NT2/D1 (cell line): ENCODE measurements at regions not wholly inside any gene's neighbourhood (a gene's known extent, or its start where the extent isn't known, plus 50 kb on each side); places are given as distances from the start of the nearest gene placed in this dataset.

Experiments used
- DNase-seq: peaks from one replicate; pipeline ENCODE4 v3.0.0-alpha.2; 2011; ENCODE audit warnings: low read depth, low spot score
- H3K27me3 ChIP-seq: 2 replicates; pipeline ENCODE4 v1.6.0; 2011; ENCODE audit warnings: mild to moderate bottlenecking; ENCODE audit not compliant: insufficient read length, insufficient read depth
- H3K36me3 ChIP-seq: 2 replicates; pipeline ENCODE4 v1.6.1; 2011; ENCODE audit warnings: mild to moderate bottlenecking, low read length, mixed read lengths; ENCODE audit not compliant: insufficient read depth, insufficient read length
- H3K4me1 ChIP-seq: 2 replicates; pipeline ENCODE4 v1.5.1; 2011; ENCODE audit not compliant: insufficient read depth, insufficient read length
- H3K4me3 ChIP-seq: 2 replicates; pipeline ENCODE4 v1.5.1; 2011; ENCODE audit warnings: low read depth; ENCODE audit not compliant: insufficient read length
- H3K9ac ChIP-seq: 2 replicates; pipeline ENCODE4 v1.6.0; 2011; ENCODE audit warnings: low read depth; ENCODE audit not compliant: insufficient read length
- H3K9me3 ChIP-seq: 2 replicates; pipeline ENCODE4 v1.5.1; 2011; ENCODE audit warnings: mild to moderate bottlenecking, low read length; ENCODE audit not compliant: insufficient read depth
- SUZ12 ChIP-seq: IDR thresholded peaks from 2 replicates; pipeline ENCODE4 v1.6.1; 2011; ENCODE audit not compliant: insufficient read length, insufficient read depth; ENCODE audit errors: extremely low read depth
- YY1 ChIP-seq: IDR thresholded peaks from 2 replicates; pipeline ENCODE4 v1.6.1; 2011; ENCODE audit not compliant: insufficient read length, insufficient read depth
- ZNF274 ChIP-seq: IDR thresholded peaks from 2 replicates; pipeline ENCODE4 v1.6.1; 2011; ENCODE audit warnings: mild to moderate bottlenecking, low read depth, low read length

- Histone ChIP-seq H3K27me3 (no peaks in the 10 kb centered on the region), H3K9me3 (0 out of 2 replicates have a peak, but pooled peaks cover 13% of the 10 kb centered on the region), H3K4me3 (no peak overlapping the region), H3K36me3 (no peaks in the 10 kb centered on the region), H3K9ac (no peak overlapping the region), H3K4me1 (no peaks in the 10 kb centered on the region)
- DNase-seq: no peak
- TF ChIP-seq ZNF274: no peak
- no peak for TF ChIP-seq SUZ12
- no peak for TF ChIP-seq YY1
These were observed 71.5 kb upstream of the MPHOSPH6 start for GRCh38 chr16:82241469-82242052.

- DNase-seq: no peak
- Histone ChIP-seq H3K4me1 (no peaks in the 10 kb centered on the region), H3K27me3 (no peaks in the 10 kb centered on the region), H3K9ac (no peak overlapping the region), H3K9me3 (0 out of 2 replicates have a peak, but pooled peaks cover 13% of the 10 kb centered on the region), H3K36me3 (no peaks in the 10 kb centered on the region), H3K4me3 (no peak overlapping the region)
- TF ChIP-seq SUZ12 (no peak), YY1 (no peak)
These were observed 70.1 kb upstream of the MPHOSPH6 start for GRCh38 chr16:82240111-82240510.

GRCh38 chr16:82236875-82237274, 66.9 kb upstream of the MPHOSPH6 start:
- DNase-seq: no peak
- no peaks in the 10 kb centered on the region for H3K9me3 ChIP-seq
- H3K4me3 ChIP-seq: no peak overlapping the region
- no peaks in the 10 kb centered on the region for H3K27me3 ChIP-seq
- H3K36me3 ChIP-seq: no peaks in the 10 kb centered on the region
- TF ChIP-seq SUZ12 (no peak), YY1 (no peak), ZNF274 (no peak)
- H3K9ac ChIP-seq: no peak overlapping the region
- H3K4me1 ChIP-seq: no peaks in the 10 kb centered on the region

GRCh38 chr16:82236415-82236814, 66.4 kb upstream of the MPHOSPH6 start:
- TF ChIP-seq SUZ12 (no peak), ZNF274 (no peak), YY1 (no peak)
- DNase-seq: no peak
- no peaks in the 10 kb centered on the region for H3K4me1 ChIP-seq
- H3K27me3 ChIP-seq: no peaks in the 10 kb centered on the region
- no peak overlapping the region for H3K4me3 ChIP-seq
- H3K36me3 ChIP-seq: no peaks in the 10 kb centered on the region
- H3K9me3 ChIP-seq: no peaks in the 10 kb centered on the region
- H3K9ac ChIP-seq: no peak overlapping the region

- H3K4me3 ChIP-seq: no peak overlapping the region
- no peaks in the 10 kb centered on the region for H3K9me3 ChIP-seq
- H3K36me3 ChIP-seq: no peaks in the 10 kb centered on the region
- no peak for TF ChIP-seq ZNF274
- TF ChIP-seq SUZ12: no peak
- TF ChIP-seq YY1: no peak
- no peaks in the 10 kb centered on the region for H3K27me3 ChIP-seq
- H3K9ac ChIP-seq: no peak overlapping the region
- H3K4me1 ChIP-seq: peaks cover 3% of the 10 kb centered on the region
- no peak for DNase-seq
These were observed 62.8 kb upstream of the MPHOSPH6 start for GRCh38 chr16:82232806-82233205.

GRCh38 chr16:82231008-82231787, 61.2 kb upstream of the MPHOSPH6 start:
- no peak for DNase-seq
- Histone ChIP-seq H3K9me3 (no peaks in the 10 kb centered on the region), H3K4me1 (peaks cover 3% of the 10 kb centered on the region), H3K27me3 (no peaks in the 10 kb centered on the region), H3K36me3 (no peaks in the 10 kb centered on the region), H3K9ac (no peak overlapping the region), H3K4me3 (no peak overlapping the region)
- TF ChIP-seq SUZ12 (no peak), ZNF274 (no peak), YY1 (no peak)

GRCh38 chr16:82229800-82230619, 60.0 kb upstream of the MPHOSPH6 start:
- H3K9ac ChIP-seq: no peak overlapping the region

More at GRCh38 chr16:82229800-82230619, 60.0 kb upstream of the MPHOSPH6 start:
- Histone ChIP-seq H3K9me3 (no peaks in the 10 kb centered on the region), H3K4me3 (no peak overlapping the region), H3K4me1 (peaks cover 3% of the 10 kb centered on the region), H3K27me3 (no peaks in the 10 kb centered on the region), H3K36me3 (no peaks in the 10 kb centered on the region)
- DNase-seq: peak; percentile 82
- TF ChIP-seq ZNF274 (no peak), YY1 (no peak), SUZ12 (no peak)
